CD14-positive monocyte (primary cell): ENCODE measurements at regions not wholly inside any gene's neighbourhood (a gene's known extent, or its start where the extent isn't known, plus 50 kb on each side); places are given as distances from the start of the nearest gene placed in this dataset.

ENCODE experiments used
- DNase-seq, 3 donors: peaks; one replicate each; pipeline ENCODE4 v3.0.0-alpha.2; 2011 to 2022
- H2AFZ ChIP-seq: 2 replicates; pipeline ENCODE4 v1.6.0; 2012; ENCODE audit warnings: mild to moderate bottlenecking, low read depth, low read length, inconsistent platforms; ENCODE audit not compliant: insufficient read depth, poor library complexity, severe bottlenecking
- H3K27ac ChIP-seq, 2 donors: 1 replicate in 1 of 2; 2 replicates in 1 of 2; pipeline ENCODE4 v1.5.1; 2012 to 2013; ENCODE audit warnings: low read length in 2 of 2, control low read depth in 1 of 2, inconsistent platforms in 1 of 2, low read depth in 1 of 2, mild to moderate bottlenecking in 1 of 2
- H3K27me3 ChIP-seq, 2 donors: one replicate each; pipeline versions ENCODE4 v1.6.0 to v1.6.1; 2011 to 2013; ENCODE audit warnings: low read length in 2 of 2; ENCODE audit not compliant: control insufficient read depth in 2 of 2, insufficient read depth in 2 of 2
- H3K36me3 ChIP-seq, 2 donors: replicated peaks in 1 of 2; 1 replicate in 1 of 2; 2 replicates in 1 of 2; pipeline versions ENCODE4 v1.5.1 to v1.6.1; 2012 to 2013; ENCODE audit warnings: low read length in 2 of 2, control low read depth in 1 of 2, inconsistent platforms in 1 of 2, mild to moderate bottlenecking in 1 of 2; ENCODE audit not compliant: insufficient read depth in 2 of 2, control insufficient read depth in 1 of 2
- H3K4me1 ChIP-seq, 2 donors: 1 replicate in 1 of 2; 2 replicates in 1 of 2; pipeline versions ENCODE4 v1.5.1 to v1.6.1; 2012 to 2013; ENCODE audit warnings: low read length in 2 of 2, control low read depth in 1 of 2, inconsistent platforms in 1 of 2, mild to moderate bottlenecking in 1 of 2, moderate library complexity in 1 of 2; ENCODE audit not compliant: insufficient read depth in 2 of 2, control insufficient read depth in 1 of 2
- H3K4me2 ChIP-seq: replicated peaks from 2 replicates; pipeline ENCODE3; 2012; ENCODE audit warnings: low read length, moderate library complexity, mild to moderate bottlenecking; ENCODE audit not compliant: poor library complexity, severe bottlenecking; ENCODE audit errors: extremely low read depth
- H3K4me3 ChIP-seq, 3 experiments: fragments of 200-600 bp in 1 of 3; sonication (generic) in 1 of 3; replicated peaks in 1 of 3; 1 replicate in 2 of 3; 2 replicates in 1 of 3; pipeline ENCODE4 v1.5.1; 2011 to 2013; ENCODE audit warnings: low read length in 3 of 3, mild to moderate bottlenecking in 3 of 3, control low read depth in 2 of 3, low read depth in 2 of 3, inconsistent platforms in 1 of 3, moderate library complexity in 1 of 3
- H3K79me2 ChIP-seq: 2 replicates; pipeline ENCODE4 v1.6.0; 2012; ENCODE audit warnings: mild to moderate bottlenecking, control low read depth, inconsistent platforms, low read length, moderate library complexity; ENCODE audit not compliant: insufficient read depth
- H3K9ac ChIP-seq: 2 replicates; pipeline ENCODE4 v1.6.0; 2017; ENCODE audit warnings: low read length, mild to moderate bottlenecking; ENCODE audit not compliant: insufficient read depth, poor library complexity, severe bottlenecking
- H3K9me3 ChIP-seq, 2 donors: replicated peaks in 1 of 2; 1 replicate in 1 of 2; 2 replicates in 1 of 2; pipeline versions ENCODE4 v1.5.1 to v1.6.1; 2012 to 2013; ENCODE audit warnings: low read length in 2 of 2, control low read depth in 1 of 2; ENCODE audit not compliant: control insufficient read depth in 1 of 2, insufficient read depth in 1 of 2
- H4K20me1 ChIP-seq: 2 replicates; pipeline ENCODE4 v1.6.0; 2012; ENCODE audit warnings: mild to moderate bottlenecking, low read length, control low read depth, moderate library complexity; ENCODE audit not compliant: insufficient read depth
- H3K27ac Mint-ChIP-seq, 7 donors: one replicate each; pipeline ENCODE4 v1.8.0; 2020; ENCODE audit warnings: mild to moderate bottlenecking in 7 of 7, mixed read lengths in 7 of 7, moderate library complexity in 6 of 7, inconsistent platforms in 2 of 7
- H3K27me3 Mint-ChIP-seq, 3 donors: one replicate each; pipeline ENCODE4 v1.8.0; 2021 to 2022; ENCODE audit warnings: low read depth in 3 of 3, mild to moderate bottlenecking in 3 of 3, mixed read lengths in 3 of 3, moderate library complexity in 3 of 3, inconsistent platforms in 1 of 3
- H3K36me3 Mint-ChIP-seq, 2 donors: one replicate each; pipeline ENCODE4 v1.8.0; 2020; ENCODE audit warnings: mixed read lengths in 2 of 2, inconsistent platforms in 1 of 2, mild to moderate bottlenecking in 1 of 2
- H3K4me1 Mint-ChIP-seq: one replicate; pipeline ENCODE4 v1.8.0; 2020; ENCODE audit warnings: mild to moderate bottlenecking, mixed read lengths
- H3K4me3 Mint-ChIP-seq, 2 donors: one replicate each; pipeline ENCODE4 v1.8.0; 2020; ENCODE audit warnings: mild to moderate bottlenecking in 2 of 2, mixed read lengths in 2 of 2, moderate library complexity in 1 of 2
- H3K9me3 Mint-ChIP-seq, 7 donors: one replicate each; pipeline ENCODE4 v1.8.0; 2020 to 2022; ENCODE audit warnings: mixed read lengths in 7 of 7, mild to moderate bottlenecking in 6 of 7, moderate library complexity in 6 of 7, inconsistent platforms in 2 of 7
- CTCF ChIP-seq: fragments of 200-600 bp; IDR thresholded peaks from one replicate; pipeline ENCODE4 v1.8.0; 2022; ENCODE audit warnings: antibody characterized with exemption, mild to moderate bottlenecking
- WGBS: methylation state at CpG from one replicate; pipeline ENCODE4 v1.1.5; 2013; ENCODE audit warnings: missing lambda C conversion rate; ENCODE audit not compliant: insufficient coverage; 5-methylcytosine and 5-hydroxymethylcytosine counted together
- intact Hi-C, 2 donors: fragments of 100-400 bp; cut with micrococcal nuclease; formaldehyde crosslinking; loops; one replicate each; pipeline versions ENCODE4 v1.15.0 to v1.15.1; 2023

DNA sequence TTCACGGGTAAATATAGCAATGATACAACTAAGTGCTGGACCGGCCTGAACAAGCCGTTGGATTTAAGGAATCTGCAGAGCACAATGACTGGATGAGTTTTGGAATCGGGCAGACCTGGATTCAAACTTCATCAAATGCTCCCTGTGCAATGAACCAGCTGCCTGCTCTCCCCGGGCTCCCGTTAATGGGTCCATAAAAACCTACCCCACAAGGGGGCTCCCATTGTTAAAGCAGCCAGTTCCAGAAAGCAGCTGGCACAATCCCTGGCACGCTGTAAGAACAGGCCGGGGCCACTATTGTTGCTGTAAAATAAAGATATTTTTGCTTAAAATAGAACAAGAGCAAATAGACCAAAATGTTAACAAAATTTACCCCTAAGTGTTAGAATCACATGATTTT lies 131.9 kb downstream of the C16orf95 start:
- no peak for DNase-seq
- Mint-ChIP-seq H3K4me3 (no peak overlapping the region), H3K9me3 (peaks cover 8 to 33% (median 15%) of the 10 kb centered on the region in 7 donors), H3K36me3 (no peaks in the 10 kb centered on the region), H3K4me1 (no peaks in the 10 kb centered on the region), H3K27ac (no peak overlapping the region), H3K27me3 (peaks cover 0 to 3% (median 1%) of the 10 kb centered on the region in 3 donors)
- Histone ChIP-seq H3K4me1 (no peaks in the 10 kb centered on the region), H3K79me2 (no peaks in the 10 kb centered on the region), H3K9ac (no peak overlapping the region), H2AFZ (no peak overlapping the region), H3K27me3 (no peaks in the 10 kb centered on the region), H4K20me1 (no peaks in the 10 kb centered on the region), H3K4me3 (no peak overlapping the region), H3K4me2 (no peak overlapping the region), H3K27ac (no peak overlapping the region), H3K9me3 (peaks cover 24 to 35% of the 10 kb centered on the region in 2 donors), H3K36me3 (no peaks in the 10 kb centered on the region)
- TF ChIP-seq CTCF, result no peak
- intact Hi-C loops, result no loop called here
- 87% methylated on average over 5 of the region's 8 CpGs for WGBS

- no peaks in the 10 kb centered on the region for H3K36me3 ChIP-seq
- no peak overlapping the region for H3K27ac ChIP-seq
- no peak for DNase-seq
- H3K79me2 ChIP-seq, result no peaks in the 10 kb centered on the region
- Mint-ChIP-seq H3K4me3 (no peak overlapping the region), H3K4me1 (no peaks in the 10 kb centered on the region), H3K27me3 (peaks cover 0 to 3% (median 1%) of the 10 kb centered on the region in 3 donors), H3K27ac (no peak overlapping the region), H3K9me3 (peaks cover 8 to 37% (median 18%) of the 10 kb centered on the region in 7 donors), H3K36me3 (no peaks in the 10 kb centered on the region)
- no peaks in the 10 kb centered on the region for H3K27me3 ChIP-seq
- intact Hi-C loops, result no loop called here
- H3K9me3 ChIP-seq, result peaks cover 30 to 42% of the 10 kb centered on the region in 2 donors
- TF ChIP-seq CTCF, result no peak
- H4K20me1 ChIP-seq, result no peaks in the 10 kb centered on the region
- H3K4me2 ChIP-seq, result no peak overlapping the region
- H2AFZ ChIP-seq, result no peak overlapping the region
- 99% methylated on average over 10 of the region's 19 CpGs for WGBS
- no peak overlapping the region for H3K9ac ChIP-seq
- no peak overlapping the region for H3K4me3 ChIP-seq
- H3K4me1 ChIP-seq, result no peaks in the 10 kb centered on the region
These were observed 131.2 kb downstream of the C16orf95 start for GRCh38 chr16:87185983-87186382.
